Middle frontal gyrus (tissue), 1 donor: ENCODE measurements at regions not wholly inside any gene's neighbourhood (a gene's known extent, or its start where the extent isn't known, plus 50 kb on each side); places are given as distances from the start of the nearest gene placed in this dataset.
A peak's percentile ranks its signal among the peaks of the same experiment; 100 is the strongest.

Experiments
- DNase-seq: peaks from one replicate; pipeline ENCODE4 v3.0.0-alpha.2; 2015; ENCODE audit warnings: low spot score; ENCODE audit errors: extremely low spot score

GRCh38 chr18:45304558-45304957 is 310.7 kb upstream of the SLC14A2 start:
- DNase-seq, result no peak

GRCh38 chr18:45312555-45313126 is 302.6 kb upstream of the SLC14A2 start:
- no peak for DNase-seq

DNA sequence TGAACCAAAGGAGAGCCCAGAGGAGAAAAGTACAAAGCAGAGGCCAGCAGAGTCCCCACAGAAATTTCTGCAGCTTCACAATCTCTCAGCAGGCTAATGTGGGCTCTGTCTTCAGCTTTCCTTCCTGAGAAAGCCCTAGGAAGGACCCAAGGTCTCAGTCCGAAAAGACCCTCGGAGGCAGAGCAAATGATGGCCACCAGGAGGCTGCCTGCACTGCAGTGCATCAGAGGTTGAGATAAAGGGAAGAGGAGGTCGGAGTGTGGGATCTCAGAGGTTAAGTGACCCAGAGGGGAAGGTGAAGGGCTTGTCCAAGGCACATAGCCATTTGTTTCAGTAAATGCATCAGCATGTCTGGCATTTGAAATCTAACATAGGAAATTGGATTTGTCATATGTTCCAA is 299.1 kb upstream of the SLC14A2 start:
- DNase-seq, result no peak

GRCh38 chr18:45317948-45318640 is 297.2 kb upstream of the SLC14A2 start:
- no peak for DNase-seq

GRCh38 chr18:45320724-45321123 is 294.6 kb upstream of the SLC14A2 start:
- DNase-seq, result no peak

DNA sequence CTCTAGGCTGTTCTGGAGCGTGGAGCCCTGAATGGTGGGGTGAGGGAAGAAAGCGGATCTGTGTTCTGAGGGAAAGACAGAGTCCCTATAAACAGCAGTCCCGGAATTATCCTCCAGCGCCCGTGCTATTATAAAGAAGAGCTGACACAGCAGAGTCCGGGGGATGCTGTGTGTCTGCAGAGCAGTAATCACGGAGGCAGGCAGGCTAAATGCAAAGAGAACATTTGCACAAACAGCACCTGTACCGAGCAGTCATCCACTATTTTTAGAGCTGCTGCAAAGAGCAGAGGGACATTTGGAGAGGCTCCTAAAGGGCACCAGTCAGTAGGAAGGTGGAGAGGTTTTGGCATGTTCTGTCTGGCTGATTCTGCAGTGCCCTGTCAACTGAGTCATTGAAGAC is 293.8 kb upstream of the SLC14A2 start:
- DNase-seq, result peak; percentile 19

- no peak for DNase-seq
Measured at GRCh38 chr18:45322343-45322742, 292.9 kb upstream of the SLC14A2 start.

DNA sequence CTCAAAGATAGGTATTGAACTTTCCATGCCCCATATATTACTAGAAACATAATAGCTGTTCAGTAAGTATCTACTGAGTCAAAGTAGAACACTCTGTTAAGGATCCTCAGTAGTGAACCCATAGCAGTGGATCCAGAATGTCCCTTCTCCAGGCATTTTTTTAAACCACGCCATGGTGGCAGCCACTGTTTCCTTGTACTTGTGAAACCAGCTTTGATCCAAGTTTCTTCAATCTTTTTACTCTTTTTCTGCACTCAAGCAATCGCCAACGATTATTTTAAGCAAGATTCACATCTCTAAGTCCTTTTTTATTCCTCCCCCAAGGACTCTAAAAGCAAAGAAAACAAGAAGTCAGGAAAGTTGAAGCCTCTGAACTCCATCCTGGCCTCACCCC is 291.2 kb upstream of the SLC14A2 start:
- DNase-seq, result no peak

GRCh38 chr18:45324495-45325113 is 290.7 kb upstream of the SLC14A2 start:
- DNase-seq, result no peak

DNA sequence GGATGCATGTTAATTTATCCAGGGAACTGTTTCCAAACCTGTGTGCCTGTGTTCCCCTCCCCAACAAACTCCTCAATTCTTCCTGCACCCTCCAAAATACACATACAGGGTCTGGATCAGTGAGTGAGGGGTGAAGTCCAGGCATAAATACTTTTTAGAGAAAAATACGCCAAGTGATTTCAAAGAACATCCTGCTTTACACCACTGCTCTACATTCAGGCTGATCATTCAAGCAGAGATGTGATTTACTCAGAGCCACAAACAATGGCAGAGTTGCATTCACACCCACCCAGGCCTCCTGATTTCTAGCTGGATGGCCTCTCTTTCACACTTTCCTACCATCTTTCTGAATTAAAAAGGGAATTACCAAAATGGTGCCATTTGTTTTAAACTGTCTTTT is 289.5 kb upstream of the SLC14A2 start:
- no peak for DNase-seq

- DNase-seq, result no peak
Measured at GRCh38 chr18:45326505-45326904, 288.8 kb upstream of the SLC14A2 start.

DNA sequence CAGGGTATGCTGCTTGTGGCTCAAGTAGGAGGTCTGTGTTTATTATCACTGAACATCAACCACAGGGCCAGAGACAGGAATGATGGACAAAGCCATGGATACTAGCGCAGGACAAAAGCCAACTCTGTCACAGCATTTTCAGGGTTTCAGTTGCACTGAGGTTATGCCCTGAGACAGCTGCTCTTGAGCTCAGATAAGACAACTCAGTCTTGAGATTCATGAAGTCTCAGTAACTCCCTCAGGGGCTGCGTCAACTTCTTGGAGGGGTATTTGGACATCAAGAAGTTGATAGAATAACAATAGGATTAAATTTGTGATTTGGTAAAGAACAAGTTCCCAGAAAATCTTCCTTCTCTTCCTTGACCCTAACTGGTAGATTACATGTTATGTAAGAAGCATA is 287.0 kb upstream of the SLC14A2 start:
- DNase-seq, result no peak

DNA sequence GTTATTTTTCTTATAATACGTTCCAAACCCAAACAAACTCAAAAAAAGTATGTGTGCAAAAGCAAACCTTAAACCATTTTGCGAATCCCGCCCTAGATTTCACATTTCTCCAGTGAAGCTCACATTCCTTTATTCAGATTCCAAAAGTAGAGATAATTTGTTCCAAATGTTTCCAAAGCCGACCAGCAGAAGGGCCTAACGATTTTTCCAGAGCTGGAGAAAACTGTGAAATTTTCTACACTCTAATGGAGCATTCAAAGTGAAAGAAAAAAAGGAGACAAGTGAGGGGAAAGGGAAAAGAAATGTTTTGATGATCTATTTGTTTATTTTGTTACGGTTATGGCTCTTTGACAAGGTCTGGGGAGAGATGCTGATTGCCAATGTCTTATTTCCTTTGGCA is 286.5 kb upstream of the SLC14A2 start:
- peak; percentile 32 for DNase-seq

GRCh38 chr18:45329316-45329715 is 286.0 kb upstream of the SLC14A2 start:
- no peak for DNase-seq

DNA sequence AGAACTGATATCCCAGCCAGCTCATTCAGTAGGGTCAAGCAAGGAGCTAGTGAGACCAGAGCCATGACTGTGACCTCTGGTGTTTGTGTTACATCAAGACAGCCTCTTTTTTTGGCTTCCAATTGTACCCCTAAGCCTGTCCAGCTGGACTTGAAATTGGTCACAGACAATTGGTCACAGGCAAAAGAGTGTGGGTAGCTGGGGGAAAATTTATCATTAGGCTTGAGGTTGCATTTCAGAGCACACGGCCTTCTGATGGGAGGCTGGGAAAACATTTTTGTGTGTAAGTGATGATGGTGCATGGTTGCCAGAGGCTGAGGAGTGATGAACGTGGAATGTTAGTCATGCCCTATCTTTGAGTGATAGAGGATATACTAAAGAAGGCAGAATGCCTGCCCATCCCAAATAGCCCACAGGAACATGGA is 285.1 kb upstream of the SLC14A2 start:
- DNase-seq, result no peak

- DNase-seq, result no peak
Measured at GRCh38 chr18:45332871-45333270, 282.4 kb upstream of the SLC14A2 start.

GRCh38 chr18:45334191-45334590 is 281.1 kb upstream of the SLC14A2 start:
- no peak for DNase-seq

GRCh38 chr18:45335282-45336043 is 279.8 kb upstream of the SLC14A2 start:
- DNase-seq, result no peak

DNA sequence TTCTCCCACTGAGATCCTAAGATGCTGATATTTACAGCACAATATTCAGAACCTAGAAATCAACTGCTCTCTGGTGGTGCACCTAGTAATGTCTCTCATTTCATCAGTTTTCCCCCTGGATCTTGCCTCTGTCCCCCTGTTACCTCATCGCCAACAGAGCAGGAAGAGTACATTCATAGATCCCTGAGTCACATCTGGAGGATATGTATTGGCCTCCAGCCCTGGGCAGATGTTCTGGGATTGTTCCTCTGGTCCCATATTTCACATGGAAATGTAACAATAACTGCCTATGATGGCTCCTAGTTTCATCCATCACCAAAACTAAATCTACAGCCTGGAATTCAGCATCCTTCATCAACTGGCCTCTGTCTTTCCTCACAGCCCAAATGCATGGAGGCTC is 278.8 kb upstream of the SLC14A2 start:
- DNase-seq, result no peak

- DNase-seq, result no peak
Measured at GRCh38 chr18:45337477-45337876, 277.8 kb upstream of the SLC14A2 start.

DNA sequence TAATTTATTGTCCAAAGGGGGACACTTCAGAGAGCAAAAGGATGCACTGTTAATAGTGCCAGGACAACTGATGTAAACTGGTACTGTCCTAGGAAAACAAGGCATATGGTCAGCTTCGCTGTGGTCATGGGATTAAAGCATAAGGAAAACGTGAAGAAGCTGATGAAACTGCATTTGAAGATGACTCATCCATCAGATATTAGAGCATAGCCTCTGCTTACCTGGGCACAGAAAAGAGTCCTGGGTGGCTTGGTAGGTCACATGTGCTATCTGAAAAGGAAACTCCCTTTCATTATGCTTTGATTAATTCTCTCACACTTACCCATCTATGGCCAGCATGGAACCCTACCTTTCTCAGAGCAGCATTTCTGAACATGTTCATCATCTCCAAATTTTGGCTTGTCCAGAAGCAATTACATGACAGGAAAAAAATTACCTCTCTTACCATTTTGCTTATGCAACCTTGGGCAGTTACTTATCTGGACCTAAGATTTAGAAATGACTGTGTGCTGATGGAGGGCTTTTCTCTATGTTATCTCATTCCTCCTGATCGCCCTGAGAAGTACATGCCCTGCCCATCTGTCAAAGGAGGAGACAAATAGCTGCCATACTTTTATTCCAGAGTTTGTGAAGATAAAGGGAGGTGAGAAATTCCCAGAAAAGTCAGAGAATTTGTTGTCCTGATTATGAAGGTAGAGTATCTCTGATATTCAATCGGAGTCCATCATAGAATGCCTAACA is 275.3 kb upstream of the SLC14A2 start:
- no peak for DNase-seq

- DNase-seq, result no peak
Measured at GRCh38 chr18:45340884-45341283, 274.4 kb upstream of the SLC14A2 start.
